Urinary bladder (tissue), 3 donors: ENCODE measurements at regions not wholly inside any gene's neighbourhood (a gene's known extent, or its start where the extent isn't known, plus 50 kb on each side); places are given as distances from the start of the nearest gene placed in this dataset.
A peak's percentile ranks its signal among the peaks of the same experiment; 100 is the strongest.

Source experiments
- DNase-seq: peaks from one replicate; pipeline ENCODE4 v3.0.0-alpha.2; 2015; ENCODE audit errors: extremely low spot score
- H3K27ac ChIP-seq: one replicate; pipeline ENCODE4 v1.5.1; 2013; ENCODE audit warnings: low read depth, mild to moderate bottlenecking, moderate library complexity
- H3K36me3 ChIP-seq: one replicate; pipeline ENCODE4 v1.6.1; 2013; ENCODE audit warnings: mild to moderate bottlenecking, moderate library complexity; ENCODE audit not compliant: insufficient read depth
- H3K4me1 ChIP-seq: one replicate; pipeline ENCODE4 v1.6.1; 2013; ENCODE audit warnings: mild to moderate bottlenecking, moderate library complexity; ENCODE audit not compliant: insufficient read depth
- H3K4me3 ChIP-seq: one replicate; pipeline ENCODE4 v1.5.1; 2013; ENCODE audit warnings: low read depth, low read length
- WGBS: extraction: QIAGEN DNeasy Blood & Tissue Kit; methylation state at CpG from one replicate; pipeline ENCODE4 v1.1.7; 2013; 5-methylcytosine and 5-hydroxymethylcytosine counted together
- donor health status: healthy with polysubstance abuse.
- donor health status: healthy.

GRCh38 chr6:12394170-12394569 lies 104.0 kb downstream of the EDN1 start:
- H3K27ac ChIP-seq = no peak overlapping the region
- no peak overlapping the region for H3K4me3 ChIP-seq
- H3K4me1 ChIP-seq = no peaks in the 10 kb centered on the region
- 85% methylated on average over 3 of the region's 3 CpGs for WGBS
- no peaks in the 10 kb centered on the region for H3K36me3 ChIP-seq
- DNase-seq = no peak

GRCh38 chr6:12395898-12396297 lies 105.7 kb downstream of the EDN1 start:
- DNase-seq = no peak
- Histone ChIP-seq H3K4me3 (no peak overlapping the region), H3K27ac (no peak overlapping the region), H3K4me1 (no peaks in the 10 kb centered on the region), H3K36me3 (no peaks in the 10 kb centered on the region)
- WGBS = 84% methylated on average over 3 of the region's 3 CpGs

DNA sequence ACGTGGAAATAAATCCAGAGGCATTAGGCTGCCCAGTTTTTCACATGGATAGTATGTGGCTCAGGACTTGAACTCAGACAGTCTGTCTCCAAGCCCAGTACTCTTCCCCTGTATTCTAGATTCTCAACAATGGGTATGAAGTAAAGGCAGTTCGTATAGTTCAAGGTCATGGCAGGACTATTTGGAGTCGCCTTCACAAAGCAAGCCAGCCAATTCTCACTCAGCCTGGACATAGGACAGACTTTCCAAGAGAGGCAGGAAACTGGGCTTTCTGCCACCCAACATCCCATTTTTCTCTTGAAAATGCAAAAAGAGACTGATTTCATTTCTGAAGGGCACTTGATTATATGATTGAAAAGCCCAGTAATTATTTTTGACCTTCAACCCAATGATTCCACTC lies 111.0 kb downstream of the EDN1 start:
- no peak overlapping the region for H3K27ac ChIP-seq
- no peak overlapping the region for H3K4me3 ChIP-seq
- WGBS = 53% methylated on average over 3 of the region's 3 CpGs

GRCh38 chr6:12403201-12403826 lies 113.2 kb downstream of the EDN1 start:
- H3K36me3 ChIP-seq = no peaks in the 10 kb centered on the region
- no peak for DNase-seq
- no peak overlapping the region for H3K27ac ChIP-seq
- WGBS = 76% methylated on average over 2 of the region's 2 CpGs
- no peaks in the 10 kb centered on the region for H3K4me1 ChIP-seq
- no peak overlapping the region for H3K4me3 ChIP-seq

More for the DNA sequence above, 111.0 kb downstream of the EDN1 start:
- Histone ChIP-seq H3K4me1 (no peaks in the 10 kb centered on the region), H3K36me3 (no peaks in the 10 kb centered on the region)
- DNase-seq = no peak

DNA sequence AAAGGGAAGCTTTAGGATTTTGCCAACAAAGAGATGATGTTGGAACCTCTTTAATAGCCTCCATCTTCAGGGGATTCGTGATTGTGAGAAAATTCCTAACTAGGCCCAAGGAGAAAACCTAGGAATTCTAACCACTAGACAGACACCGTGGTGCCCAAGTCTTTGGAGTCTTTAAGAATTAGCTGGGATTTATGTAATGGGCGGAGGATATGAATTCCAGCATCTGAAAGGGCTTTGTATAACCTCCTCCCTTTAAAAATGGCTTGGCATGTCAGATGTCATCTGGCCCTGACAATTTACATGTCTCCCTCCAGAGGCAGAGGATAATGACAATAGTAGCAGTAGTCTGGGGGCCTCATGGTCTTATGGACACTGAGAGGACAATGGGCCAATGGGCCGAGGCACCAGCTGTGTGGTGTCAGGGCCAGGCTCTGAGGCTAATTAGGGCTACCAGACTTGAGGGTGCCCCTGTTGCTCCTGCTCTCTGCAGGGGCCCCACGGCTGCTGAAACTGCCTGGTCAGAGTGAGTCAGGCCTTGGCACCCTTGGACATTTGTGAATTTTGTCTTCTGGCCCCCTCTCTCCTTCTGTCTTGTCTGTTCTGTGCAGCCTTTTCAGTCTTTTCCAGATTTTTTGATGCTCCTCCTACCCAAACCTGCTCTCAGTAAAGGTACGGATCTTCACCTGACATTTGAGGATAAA lies 113.9 kb downstream of the EDN1 start:
- Histone ChIP-seq H3K36me3 (no peaks in the 10 kb centered on the region), H3K27ac (no peak overlapping the region), H3K4me3 (no peak overlapping the region), H3K4me1 (no peaks in the 10 kb centered on the region)
- 82% methylated on average over 6 of the region's 6 CpGs for WGBS
- DNase-seq = no peak

- 74% methylated on average over 1 of the region's 1 CpG for WGBS
- no peak overlapping the region for H3K27ac ChIP-seq
- no peak overlapping the region for H3K4me3 ChIP-seq
- no peak for DNase-seq
- no peaks in the 10 kb centered on the region for H3K4me1 ChIP-seq
- H3K36me3 ChIP-seq = no peaks in the 10 kb centered on the region
Observed at GRCh38 chr6:12404651-12405050, 114.5 kb downstream of the EDN1 start.

GRCh38 chr6:12408752-12409151 lies 118.6 kb downstream of the EDN1 start:
- Histone ChIP-seq H3K4me1 (no peaks in the 10 kb centered on the region), H3K4me3 (no peak overlapping the region), H3K27ac (no peak overlapping the region), H3K36me3 (no peaks in the 10 kb centered on the region)
- no peak for DNase-seq
- WGBS = 72% methylated on average over 9 of the region's 9 CpGs

GRCh38 chr6:12410946-12411345 lies 120.8 kb downstream of the EDN1 start:
- Histone ChIP-seq H3K4me1 (no peaks in the 10 kb centered on the region), H3K4me3 (no peak overlapping the region), H3K36me3 (no peaks in the 10 kb centered on the region), H3K27ac (no peak overlapping the region)
- WGBS = 93% methylated on average over 4 of the region's 4 CpGs
- DNase-seq = no peak

DNA sequence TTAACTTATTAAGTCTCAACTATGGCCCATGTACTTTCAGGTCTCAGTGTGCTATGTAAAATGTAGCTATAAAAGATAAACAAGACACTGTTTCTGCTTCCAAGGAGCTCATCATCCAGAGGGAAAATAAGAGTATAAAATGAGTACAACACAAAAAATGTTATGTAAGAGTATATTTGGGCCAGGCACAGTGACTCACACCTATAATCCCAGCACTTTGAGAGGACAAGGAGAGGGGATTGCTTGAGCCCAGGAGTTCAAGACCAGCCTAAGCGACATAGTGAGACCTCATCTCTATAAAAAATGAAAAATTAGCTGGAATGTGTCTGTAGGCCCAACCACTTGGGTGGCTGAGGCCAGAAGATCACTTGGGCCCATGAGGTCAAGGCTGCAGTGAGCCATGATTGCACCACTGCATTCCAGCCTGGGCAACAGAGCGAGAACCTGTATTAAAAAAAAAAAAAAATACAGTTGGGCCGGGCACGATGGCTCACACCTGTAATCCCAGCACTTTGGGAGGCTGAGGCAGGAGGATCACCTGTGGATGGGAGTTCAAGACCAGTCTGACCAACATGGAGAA lies 124.0 kb downstream of the EDN1 start:
- Histone ChIP-seq H3K4me3 (no peak overlapping the region), H3K27ac (no peak overlapping the region), H3K36me3 (no peaks in the 10 kb centered on the region), H3K4me1 (no peaks in the 10 kb centered on the region)
- DNase-seq = no peak
- WGBS = 98% methylated on average over 4 of the region's 4 CpGs

DNA sequence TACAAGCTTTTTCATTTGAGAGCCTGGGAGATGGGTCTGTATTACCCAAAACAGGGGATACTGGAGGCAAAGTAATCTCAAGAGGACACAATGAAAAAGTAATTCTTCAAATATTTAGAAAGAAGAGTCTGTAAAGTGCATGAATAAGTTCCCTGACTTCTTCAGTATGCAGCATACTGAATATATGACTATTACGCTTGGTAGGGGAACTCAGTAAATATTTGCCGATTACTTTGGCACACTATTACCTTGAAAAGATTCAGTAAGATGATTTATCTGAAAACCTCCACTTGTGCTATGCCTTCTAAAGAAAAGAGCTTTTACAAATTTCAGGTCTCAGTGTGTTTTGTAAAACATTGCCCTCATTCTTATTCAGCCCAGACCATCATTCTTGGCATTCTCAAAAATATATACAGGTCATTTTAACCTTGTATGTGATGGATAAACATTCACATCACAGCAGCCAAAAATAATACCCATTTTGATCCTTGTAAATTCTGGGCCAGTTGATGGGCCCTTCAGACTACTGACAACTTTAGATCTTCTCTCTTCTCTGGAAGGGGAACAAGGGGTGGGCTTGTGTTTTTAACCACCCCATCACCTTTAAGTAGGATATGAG lies 125.9 kb downstream of the EDN1 start:
- Histone ChIP-seq H3K27ac (no peak overlapping the region), H3K36me3 (no peaks in the 10 kb centered on the region), H3K4me3 (no peak overlapping the region), H3K4me1 (no peaks in the 10 kb centered on the region)
- DNase-seq = no peak
- WGBS = 67% methylated on average over 2 of the region's 2 CpGs

- Histone ChIP-seq H3K36me3 (no peaks in the 10 kb centered on the region), H3K4me3 (no peak overlapping the region), H3K27ac (no peak overlapping the region), H3K4me1 (no peaks in the 10 kb centered on the region)
- DNase-seq = no peak
- 87% methylated on average over 1 of the region's 1 CpG for WGBS
Observed at GRCh38 chr6:12417191-12417590, 127.0 kb downstream of the EDN1 start.

DNA sequence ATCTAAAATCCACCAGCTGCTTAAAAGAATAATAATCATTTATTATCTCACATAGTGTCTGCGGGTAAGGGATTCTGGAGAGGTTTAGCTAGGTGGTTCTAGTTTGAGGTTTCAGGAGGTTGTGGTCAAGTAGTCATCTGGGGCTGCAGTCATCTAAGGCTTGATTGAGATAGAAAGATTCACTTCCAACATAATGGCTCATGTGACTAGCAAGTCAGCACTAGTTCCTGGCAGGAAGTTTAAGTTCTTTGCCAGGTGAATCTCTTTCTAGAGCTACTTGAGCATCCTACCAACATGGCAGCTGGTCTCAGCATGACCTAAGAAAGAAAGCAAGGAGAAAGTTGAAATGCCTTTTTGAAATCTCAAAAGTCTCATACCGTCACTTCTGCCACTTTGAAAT lies 128.8 kb downstream of the EDN1 start:
- Histone ChIP-seq H3K4me3 (no peak overlapping the region), H3K27ac (no peak overlapping the region), H3K36me3 (no peaks in the 10 kb centered on the region), H3K4me1 (no peaks in the 10 kb centered on the region)
- 98% methylated on average over 2 of the region's 2 CpGs for WGBS
- no peak for DNase-seq

GRCh38 chr6:12419631-12420272 lies 129.6 kb downstream of the EDN1 start:
- 48% methylated on average over 3 of the region's 3 CpGs for WGBS
- no peak overlapping the region for H3K27ac ChIP-seq
- H3K4me1 ChIP-seq = no peaks in the 10 kb centered on the region
- no peaks in the 10 kb centered on the region for H3K36me3 ChIP-seq
- no peak overlapping the region for H3K4me3 ChIP-seq
- DNase-seq = peak; percentile 66
